HG02973 (cell line): ENCODE measurements at regions not wholly inside any gene's neighbourhood (a gene's known extent, or its start where the extent isn't known, plus 50 kb on each side); places are given as distances from the start of the nearest gene placed in this dataset.

Source experiments
- ATAC-seq: cut with Tn5 transposase; IDR thresholded peaks from one replicate; pipeline ENCODE4 v1.9.1; 2021; ENCODE audit warnings: moderate library complexity; ENCODE audit not compliant: unreplicated experiment

DNA sequence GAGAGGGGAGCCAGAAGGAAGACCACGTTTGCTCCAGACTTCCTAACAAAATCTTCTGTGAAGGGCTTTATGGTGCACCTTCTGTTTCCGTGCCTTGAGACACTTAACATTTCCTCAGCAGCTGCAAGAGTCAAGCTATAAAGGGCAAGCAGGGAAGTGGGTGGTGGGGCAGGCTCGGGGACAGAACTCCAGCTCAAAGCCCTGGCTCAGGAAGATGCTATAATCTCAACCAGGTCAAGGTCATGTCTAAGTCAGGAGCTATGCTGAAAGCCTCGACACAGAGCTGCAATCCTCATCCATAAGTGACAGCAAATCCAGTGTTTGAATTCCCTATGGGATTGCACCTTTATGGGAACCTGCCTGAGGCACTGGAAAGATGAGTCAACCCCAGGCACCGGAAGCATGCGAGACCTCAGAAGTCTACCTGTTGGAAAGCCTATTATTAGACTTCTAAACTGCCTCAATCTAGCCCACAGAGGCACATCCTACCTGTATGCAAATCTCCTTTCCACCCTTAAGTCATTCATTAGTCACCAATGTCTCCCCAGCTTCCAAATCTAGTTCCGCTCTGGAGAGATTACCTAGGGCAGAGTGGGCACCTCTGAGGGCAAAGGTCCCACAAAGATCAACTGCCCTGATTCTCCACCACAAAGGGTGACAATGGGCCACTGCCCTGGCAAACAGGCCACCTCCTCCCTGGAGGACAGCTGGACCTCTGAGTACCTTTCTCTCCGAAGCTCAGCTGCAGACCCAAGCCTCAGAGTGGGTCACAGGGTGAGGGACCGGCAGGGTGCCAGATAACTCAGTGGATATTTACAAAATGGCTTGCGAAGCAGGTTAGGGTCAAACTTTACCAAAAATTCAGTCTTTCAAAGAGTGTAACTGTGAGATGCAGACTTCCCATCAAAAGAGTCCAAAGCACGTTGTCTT, 287.0 kb downstream of the CDC5L start:
- ATAC-seq: no peak

DNA sequence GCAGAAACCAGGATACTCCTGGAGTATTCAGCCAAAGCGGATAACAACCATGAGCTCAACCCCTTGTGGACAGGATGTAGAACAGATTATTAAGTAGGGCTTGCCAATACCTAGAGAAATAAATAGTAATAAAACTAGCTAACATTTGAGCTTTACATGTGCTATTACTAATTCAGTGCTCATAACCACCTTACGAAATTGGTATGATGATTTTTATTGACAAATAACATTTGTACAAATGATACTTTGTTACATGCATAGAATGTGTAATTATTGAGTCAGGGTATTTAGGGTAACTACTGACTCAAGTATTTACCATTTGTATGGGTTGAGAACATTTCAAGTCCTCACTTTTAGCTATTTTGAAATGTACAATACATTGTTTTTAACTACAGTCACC, 287.9 kb downstream of the CDC5L start:
- ATAC-seq: no peak

DNA sequence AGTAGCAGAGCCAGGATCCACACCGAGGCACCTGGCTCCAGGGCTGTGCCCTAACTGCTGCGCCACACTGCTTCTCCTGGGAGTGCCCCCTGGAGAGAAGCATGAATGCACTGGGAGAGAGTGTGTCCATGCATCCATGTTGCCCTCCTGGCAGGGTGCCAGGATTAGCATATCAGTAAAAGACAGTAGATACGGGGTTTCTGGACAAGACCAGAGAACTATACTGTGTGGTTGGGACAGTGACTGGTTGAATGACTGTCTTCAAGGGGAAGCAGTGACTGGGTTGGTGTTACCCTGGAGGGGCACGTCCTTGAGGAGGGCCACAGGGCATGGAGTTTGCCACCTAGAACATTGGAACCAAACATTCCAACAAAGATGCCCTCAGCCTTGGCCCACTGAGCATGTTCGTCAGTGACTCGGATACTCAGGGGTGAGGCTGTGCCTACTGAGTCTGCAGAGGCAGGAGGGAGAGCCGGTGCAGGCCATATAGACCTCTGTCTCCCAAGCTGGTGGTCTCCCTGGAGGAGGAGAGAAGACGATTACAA, 288.8 kb downstream of the CDC5L start:
- no peak for ATAC-seq

DNA sequence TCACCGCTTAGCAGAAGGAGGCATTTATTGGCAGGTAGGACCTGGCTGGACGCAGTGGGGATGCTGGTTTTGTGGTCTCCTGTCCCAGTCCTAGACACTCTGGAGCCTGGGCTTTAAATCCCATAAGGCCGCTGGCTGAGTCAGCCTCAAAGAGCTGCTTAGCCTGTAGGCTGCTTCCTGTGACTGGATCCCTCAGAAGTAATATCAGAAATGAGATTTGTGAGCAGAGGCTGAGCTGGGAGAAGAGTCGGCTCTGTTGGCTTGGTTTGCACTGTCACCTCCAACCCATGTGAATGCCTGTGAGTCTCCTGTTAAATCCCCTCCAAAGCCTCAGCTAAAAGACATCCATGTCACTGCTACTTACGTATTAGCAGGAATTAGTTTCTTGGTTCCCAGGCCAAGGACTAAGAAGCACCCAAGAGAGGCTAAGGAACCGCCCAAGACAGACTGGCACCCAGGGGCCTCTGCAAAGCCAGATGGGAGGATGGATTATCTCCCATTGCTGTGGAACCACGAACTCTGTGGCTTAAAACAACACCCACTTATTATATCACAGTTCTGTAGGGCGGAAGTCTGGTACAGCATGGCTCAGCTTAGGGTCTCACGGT, 289.4 kb downstream of the CDC5L start:
- no peak for ATAC-seq

DNA sequence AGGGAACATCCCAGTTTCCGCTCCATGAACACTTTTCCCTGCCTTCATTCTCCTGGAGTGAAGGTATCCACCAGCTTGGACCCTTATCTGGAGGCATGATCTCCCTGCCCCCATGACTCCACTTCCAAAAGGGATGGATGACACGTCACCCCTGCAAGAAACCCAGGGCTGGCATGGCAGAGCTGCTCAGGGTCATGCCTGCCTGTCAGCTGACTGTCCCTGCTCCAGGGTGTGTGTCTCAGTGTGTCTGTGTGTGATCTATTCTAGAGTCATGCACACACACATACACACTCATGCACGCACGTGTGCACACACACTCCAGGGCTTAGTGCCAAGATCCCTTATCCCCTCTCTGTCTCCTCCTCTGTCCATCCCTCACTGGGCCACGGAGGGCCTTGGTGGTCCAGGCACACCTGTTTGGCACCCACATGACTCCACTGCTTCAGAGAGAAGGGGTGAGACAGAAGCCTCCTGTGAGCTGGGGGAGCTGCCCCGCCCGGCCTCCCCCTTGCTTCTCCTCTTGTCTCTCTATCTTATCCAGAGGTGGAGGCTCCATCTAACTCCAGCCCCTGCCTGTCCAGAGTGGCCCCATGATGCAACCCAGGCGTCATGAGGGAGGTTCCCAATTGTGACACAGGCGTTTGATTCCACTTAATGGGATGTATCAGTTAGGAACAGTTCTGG, 290.9 kb downstream of the CDC5L start:
- ATAC-seq: no peak

DNA sequence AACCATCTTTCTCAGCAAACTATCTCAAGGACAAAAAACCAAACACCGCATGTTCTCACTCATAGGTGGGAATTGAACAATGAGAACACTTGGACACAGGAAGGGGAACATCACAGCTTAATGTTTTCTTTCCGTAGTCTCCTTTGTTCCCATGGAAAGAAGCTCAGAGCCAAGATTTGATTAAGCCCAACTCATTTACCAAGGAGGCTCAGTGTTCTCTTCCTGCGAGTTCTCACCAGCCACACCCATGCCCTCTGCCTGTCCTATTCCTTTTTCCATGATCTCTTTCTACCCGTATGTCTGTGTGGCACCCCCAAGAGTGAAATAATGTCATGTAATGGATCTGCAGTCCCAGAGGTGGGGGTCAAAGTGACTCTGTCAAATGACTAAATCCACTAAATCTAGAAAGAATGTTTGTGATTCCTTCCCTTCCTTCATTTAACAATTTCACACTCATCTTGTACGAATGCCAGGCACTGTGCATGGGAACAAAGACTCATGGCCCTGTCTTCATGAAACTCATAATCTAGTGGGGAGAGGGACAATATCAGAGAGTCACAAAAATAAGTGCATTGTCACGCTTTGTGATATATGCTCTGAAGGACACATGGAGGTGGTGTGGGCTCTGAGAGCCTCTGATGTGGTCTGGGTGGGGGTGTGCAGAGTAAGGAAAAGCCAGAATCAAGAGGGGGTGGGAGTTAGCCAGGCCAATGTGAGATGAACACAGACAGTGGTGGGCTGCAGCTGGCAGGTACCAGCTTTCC, 292.1 kb downstream of the CDC5L start:
- ATAC-seq: no peak

DNA sequence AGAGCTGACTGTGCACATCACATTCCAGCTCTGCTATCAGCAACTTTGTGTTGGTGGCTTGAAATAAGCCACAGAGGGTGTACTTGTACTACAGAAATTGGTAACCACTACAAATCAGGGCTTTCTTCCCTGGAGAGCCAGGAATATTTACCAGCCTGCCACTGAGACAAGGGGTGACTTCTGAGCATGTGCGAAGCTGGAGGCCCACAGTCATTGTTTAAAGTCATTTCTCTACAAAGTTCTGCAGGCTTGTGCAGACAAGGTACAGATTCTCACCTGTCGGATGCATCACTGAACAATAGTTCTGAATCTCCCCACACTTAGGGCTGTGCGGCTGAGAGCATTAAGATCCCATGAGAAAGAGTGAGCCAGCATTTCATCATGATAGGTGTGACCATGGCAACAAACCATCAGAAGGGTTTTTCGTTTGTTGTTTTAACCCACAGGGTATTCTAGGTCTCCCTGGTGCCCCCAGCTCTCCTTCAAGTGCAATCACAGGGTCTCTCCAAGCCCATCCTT, 292.8 kb downstream of the CDC5L start:
- no peak for ATAC-seq

DNA sequence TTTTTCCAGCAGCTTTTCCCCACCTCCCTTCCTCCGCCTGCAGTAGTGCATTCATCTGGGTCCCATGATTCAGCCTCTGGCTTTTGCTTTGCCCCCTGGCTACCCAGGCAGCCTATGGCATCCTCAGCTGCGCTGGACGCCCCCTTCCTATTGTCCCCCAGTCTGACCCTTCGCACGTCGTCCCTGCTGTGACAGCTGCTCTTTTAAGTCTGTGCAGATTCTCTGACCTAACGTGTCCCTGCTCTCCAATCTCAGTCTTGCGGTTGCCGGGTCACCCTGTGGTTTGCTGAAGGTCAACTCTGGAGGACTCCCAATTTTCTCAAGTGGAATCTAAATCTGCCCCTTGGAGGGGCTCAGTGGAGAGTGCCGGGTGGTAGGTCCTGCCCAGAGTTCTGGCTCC, 294.3 kb downstream of the CDC5L start:
- no peak for ATAC-seq

DNA sequence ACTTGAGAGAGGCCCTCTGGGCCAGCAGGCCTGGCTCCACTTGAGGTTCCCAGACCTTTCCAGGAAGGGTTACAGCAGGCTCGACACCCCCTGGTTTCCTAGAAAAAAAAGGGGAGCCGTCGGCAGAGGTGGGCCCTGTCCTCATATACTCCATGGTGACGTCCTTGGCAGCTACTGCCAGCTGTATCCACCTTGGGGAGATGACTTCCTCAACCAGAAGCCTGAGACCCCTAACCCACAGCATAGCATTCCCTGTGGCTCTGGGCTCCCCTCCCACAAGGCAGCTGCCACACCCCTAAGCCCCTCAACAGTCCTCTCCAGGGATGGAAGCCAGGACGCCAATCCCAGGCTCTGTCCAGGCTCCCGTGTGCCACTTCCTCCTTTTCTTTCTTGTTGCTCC, 294.8 kb downstream of the CDC5L start:
- ATAC-seq: no peak

DNA sequence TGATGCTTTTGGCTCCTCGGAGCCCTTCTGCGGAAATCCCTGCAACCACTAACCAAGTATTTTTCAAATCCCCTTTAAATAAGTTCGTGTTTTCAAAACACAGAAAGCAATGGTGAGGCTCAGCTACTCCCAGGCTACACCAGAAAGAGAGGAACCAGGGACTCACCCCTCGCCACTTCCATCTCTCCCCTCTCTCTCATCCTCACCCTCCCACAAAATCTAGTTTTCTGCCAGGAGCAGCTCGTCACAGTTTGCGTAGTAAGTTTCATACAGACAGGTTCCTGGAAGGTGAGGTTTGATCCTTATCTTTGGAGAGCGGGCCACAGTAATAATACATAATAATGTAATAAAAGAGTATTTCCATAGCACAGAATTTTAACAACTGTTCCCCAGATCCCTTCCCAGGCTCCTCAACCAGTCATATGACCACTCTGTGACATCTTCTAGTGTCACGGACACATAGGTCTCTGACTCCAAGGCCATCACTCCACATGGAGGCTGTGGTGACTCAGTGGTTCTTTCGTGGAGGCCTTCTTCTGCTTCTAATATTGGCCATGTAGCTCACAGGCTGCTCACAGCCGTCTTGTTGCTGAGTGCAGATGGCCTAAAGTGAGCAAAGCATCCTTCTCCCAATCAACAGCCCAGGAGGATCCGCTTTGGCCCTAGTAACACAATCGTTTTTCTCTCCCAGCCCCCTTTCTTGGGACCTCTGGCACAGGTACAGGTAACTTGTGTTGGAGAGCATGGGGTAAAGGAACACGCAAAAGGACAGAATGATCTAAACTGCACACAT, 295.7 kb downstream of the CDC5L start:
- no peak for ATAC-seq

DNA sequence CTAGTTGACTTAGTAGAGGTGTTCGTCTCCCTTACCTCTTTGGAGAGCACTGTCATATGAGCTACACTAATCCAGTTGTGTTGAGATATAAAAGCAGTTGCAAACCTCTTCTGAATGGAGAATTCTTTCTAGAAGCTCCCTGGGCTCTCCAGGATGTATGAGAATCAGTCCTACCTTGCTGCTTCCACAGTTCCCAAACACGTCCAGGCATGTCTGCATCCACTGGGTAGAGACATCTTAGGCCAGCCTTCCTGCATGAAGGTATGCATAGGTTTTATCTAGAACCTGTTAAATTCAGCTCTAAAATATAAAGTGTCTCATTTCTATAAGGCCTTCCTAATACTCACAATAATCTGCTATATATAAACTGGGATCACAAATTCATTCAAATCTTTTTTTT, 297.7 kb downstream of the CDC5L start:
- ATAC-seq: no peak

DNA sequence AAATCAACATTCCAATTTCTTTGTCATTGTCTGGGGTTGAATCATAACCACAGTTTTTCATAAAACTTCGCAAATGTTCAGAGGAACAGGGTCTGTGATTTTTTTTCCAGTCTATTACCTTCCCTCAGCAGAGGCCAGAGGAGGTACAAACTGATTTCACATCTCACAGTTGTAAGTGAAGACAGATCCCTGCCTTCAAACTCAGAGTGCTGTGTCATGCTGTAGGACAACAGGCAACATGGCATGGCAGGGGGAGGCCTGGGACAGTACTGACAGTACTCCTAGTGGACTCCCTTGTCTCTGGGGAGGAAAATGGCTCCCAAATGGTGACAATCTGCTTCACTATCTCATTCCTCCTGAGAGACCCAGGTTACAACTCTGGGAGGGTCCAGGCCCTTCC, 308.6 kb downstream of the CDC5L start:
- ATAC-seq: no peak

DNA sequence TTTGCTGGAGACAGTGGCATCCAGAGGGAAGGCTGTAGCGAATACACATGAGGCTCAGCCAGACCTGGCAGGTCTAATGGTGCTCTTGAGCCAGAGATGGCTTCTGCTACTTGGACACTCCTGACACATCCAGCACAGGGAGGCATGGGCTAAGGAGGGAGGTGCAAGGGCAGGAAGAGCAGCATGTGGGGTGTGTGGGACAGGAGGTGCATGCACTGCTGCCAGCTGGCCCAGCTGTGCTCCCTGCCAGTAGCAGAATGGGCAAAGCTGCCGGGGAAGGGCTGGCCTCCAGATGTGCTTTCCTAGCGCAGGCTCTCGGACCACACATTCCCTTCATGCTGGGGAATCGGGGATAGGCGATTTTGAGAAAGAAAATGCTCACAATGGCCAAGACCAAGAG, 309.2 kb downstream of the CDC5L start:
- no peak for ATAC-seq

DNA sequence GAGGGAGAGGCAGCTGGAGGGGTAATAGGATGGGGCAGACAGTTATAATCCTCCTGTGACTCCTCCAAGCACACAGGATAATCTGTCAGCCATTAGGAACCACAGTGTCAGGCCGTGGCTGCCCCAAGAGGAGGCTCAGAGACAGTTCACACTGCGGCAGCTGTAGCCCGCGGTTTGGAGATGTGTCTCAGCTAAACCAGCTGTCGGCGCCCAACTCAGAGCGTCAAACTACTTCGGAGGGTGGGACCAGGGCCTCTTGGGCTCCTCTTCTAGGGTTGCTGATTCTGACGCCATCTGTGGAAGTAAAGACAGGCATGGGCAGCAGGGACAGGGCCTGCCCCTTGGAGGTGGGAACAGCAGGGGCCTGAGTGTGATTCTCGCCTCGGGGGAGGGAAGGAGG, 309.8 kb downstream of the CDC5L start:
- ATAC-seq: no peak

DNA sequence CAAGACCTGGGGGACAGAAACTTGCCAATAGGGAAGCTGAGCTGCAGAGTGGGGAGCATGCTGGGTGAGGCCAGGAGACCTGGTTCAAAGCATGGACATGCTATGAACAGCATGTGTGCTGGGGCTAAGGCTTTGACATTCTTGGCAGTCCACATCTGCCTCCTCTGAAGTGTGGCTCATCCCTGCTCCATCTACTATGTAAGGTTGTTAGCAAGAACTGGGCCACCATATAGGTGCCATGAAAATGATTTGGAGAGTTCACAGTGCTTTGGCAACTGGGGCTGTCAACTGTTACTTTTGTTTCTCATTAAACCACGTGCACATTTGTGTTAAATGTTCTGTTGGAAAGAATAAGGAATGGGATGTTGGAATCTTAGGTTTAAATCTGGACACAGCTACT, 311.1 kb downstream of the CDC5L start:
- ATAC-seq: no peak

DNA sequence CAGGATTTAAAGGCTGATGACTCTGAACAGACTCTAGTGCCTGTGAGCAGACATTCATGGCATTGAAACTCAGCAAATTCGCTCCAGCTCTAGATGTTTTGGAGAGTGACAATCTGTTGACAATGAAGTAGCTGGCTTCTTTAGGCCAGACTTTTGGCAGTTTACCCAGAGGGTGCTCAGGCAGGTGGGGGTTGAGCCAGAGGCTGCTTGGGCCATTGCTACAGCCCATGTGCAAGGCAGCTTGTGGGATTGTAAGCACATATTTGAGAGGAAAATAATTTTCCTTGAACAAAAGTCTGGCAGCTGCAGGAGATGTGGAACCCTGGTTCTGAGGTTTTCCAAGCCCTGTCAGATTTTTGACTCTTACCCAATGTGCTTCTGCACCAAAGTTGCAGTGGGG, 311.6 kb downstream of the CDC5L start:
- ATAC-seq: no peak

DNA sequence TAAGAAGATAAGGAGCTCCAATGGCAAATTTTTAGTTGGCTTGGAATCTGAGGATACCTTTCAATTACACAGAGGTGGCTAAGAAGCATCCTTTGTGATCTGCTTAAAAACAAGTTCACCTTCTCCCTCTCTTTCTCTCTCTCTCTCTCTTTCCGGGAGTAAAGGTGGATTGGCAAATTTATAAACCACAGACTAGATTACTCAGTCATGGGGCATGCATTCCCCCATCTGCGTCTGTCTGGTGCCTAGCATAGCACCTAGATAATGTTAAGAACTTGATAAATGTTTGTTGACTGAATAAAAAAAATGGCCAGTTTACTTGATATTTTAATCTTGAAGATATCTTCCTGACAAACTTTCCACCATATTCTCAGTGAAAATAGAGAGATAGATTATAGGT, 312.3 kb downstream of the CDC5L start:
- ATAC-seq: no peak

DNA sequence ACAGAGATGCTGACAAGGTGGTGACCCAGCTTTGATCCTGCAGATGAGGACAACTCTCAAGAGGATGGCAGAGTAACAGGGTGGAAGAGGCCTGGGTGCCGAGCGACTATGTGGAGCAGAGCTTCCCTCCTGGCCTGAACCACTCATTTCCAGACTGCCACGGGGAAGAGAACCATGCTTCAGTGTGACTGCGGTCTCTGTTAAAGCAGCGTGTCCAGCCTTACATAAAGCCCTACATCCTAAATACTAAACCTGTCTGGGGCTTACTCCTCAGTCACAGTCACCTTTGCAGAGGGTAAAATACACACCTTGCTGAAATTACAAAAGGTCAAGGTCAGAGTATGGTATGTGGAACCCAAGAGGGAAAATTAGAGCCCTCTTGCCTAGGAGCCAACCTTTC, 312.9 kb downstream of the CDC5L start:
- no peak for ATAC-seq

DNA sequence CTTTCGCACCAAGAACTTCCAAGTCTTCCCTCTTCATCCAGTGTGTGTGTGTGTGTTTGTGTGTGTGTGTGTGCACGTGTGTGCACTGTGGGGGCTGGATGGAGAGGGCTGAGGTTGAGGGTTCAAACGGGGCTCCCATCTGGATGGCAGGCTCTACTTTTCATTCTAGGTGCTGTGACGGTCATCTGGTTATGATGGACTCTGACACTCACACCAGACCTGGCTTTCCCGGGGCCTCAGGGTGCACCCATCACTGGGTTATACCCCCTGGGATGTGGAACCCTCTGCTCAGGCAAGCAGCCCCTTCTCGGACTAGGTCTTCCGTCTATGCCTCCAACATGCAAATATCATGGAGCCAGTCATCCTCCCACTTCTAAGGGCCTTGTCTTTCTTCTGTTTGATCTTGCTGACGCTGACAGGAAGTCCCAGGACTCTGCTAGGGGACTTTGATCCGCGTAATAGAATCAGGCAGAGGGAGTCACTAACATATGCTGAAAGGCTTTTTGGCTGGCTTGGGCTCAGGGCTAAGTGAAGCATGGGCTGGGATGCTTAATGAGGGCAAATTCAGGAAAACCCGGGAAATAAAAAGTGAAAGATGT, 313.6 kb downstream of the CDC5L start:
- ATAC-seq: no peak
